ENCODE measurements at regions not wholly inside any gene's neighbourhood (a gene's known extent, or its start where the extent isn't known, plus 50 kb on each side); places are given as distances from the start of the nearest gene placed in this dataset.

GRCh38 chr9:16203729-16204573 is 651.1 kb downstream of the CCDC171 start:
- no peak for DNase-seq

GRCh38 chr9:16205455-16205854 is 652.6 kb downstream of the CCDC171 start:
- DNase-seq, result no peak

- DNase-seq, result no peak
Observed at GRCh38 chr9:16206518-16206917, 653.7 kb downstream of the CCDC171 start.

- no peak for DNase-seq
Observed at GRCh38 chr9:16207161-16207560, 654.3 kb downstream of the CCDC171 start.

- DNase-seq, result no peak
Observed at GRCh38 chr9:16210440-16210839, 657.6 kb downstream of the CCDC171 start.

DNA sequence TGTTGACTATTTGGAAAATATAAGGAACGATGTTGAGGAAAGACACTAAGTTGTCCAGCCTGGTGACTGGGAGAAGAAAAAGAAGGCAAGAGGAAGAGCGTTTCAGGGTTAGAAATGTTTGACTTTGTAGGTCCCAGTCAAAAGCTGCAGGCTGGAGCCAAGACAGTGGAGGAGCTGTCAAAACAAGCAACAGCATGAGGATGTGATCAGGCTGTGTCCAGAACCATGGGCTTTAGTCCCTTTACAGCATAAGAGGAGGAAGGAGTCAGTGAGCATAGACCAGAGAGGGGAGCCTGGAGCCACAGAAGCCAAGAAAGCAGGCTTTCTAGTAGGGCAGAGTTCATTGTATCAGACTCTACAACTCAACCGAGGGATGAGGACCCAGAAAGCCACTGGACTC is 658.5 kb downstream of the BNC2 start:
- DNase-seq, result no peak

DNA sequence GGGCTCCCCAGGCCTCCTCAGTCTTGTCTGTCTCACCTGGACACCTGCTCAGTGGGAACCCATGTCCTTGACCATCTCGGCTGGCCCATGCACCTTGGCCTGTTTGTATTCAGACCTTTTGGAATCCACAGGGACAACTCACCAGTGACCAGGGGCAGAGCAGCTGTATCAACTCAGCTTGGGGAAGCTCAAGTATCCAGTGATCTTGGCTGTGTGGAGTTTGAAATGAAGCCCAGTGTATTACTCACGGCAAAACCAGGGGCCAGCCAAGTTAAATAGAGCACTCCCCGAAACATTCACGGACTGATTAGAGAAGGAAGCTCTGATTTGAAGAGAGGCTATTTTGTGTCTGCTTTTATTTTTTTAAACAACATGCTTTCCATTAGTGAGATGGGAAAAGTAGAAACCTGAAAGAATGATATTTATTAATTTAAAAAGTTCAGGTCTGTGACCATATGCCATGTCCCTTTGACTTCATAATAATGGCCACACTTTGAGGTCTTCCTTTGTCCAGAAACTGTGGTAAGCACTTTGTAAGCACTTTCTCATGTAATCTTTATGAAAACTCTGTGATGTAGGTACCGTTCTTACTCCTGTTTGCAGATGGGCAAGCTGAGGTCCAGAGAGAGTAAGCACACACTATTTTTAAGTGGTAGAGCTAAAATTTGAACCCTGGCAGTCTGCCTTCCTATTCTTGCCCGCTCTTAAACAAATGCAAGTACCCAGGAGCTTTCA is 656.5 kb downstream of the BNC2 start:
- DNase-seq, result no peak

GRCh38 chr9:16214677-16215352 is 655.7 kb downstream of the BNC2 start:
- DNase-seq, result no peak

- no peak for DNase-seq
Observed at GRCh38 chr9:16215353-16215680, 655.2 kb downstream of the BNC2 start.

GRCh38 chr9:16217943-16218701 is 652.3 kb downstream of the BNC2 start:
- DNase-seq, result no peak

DNA sequence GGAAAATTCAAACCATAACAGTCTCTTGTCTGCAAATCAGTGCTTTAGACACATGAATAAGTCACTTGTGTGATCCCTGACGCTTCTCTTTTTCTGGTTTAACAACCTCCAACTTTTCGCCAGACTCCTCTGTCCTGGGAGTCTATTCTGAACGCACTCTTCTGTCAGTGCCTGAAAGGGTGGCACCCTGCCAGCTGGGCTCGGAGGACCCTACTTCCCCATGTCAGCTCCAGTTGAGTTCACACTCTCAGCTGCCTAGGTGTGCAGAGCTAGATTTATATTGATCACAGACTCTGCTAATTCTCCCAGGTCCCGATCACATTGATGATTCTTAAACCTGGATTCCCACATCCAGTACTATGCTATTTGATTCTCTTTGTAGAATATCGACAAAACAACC is 649.1 kb downstream of the BNC2 start:
- DNase-seq, result no peak

DNA sequence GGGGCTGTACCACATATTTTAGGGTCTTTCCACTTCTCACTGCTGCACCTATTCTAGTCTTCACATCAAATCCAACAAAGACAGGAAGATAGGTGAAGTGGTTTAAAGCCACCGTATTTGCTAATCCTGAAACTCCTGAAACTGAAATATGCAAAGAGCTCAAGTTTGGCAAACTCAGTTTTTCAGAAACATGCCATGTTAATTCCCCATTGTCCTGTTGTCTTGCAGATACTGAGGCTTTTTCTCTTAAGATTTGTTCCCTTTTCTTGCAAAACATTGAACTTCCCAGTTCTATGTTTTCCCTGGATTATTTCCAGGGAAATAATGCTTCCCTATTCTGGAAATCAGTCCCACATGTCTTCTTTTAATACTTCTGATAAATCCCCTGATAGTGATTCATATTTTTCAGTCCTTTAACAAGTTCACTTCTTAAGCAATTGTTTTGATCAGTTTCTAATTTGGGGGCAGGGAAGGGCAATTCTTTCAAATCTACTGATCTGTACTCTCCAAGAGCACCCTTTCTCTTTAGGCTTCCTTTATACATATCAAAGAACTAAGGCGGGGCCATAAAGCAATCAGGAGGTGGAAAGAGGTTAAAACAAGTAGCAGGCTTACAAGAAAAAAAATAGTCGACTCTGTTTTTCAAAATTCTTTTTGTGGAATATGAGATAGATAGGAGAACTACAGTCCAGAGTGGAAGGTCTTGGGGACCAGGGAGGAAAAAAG is 648.5 kb downstream of the BNC2 start:
- no peak for DNase-seq

GRCh38 chr9:16223074-16223871 is 647.2 kb downstream of the BNC2 start:
- no peak for DNase-seq

DNA sequence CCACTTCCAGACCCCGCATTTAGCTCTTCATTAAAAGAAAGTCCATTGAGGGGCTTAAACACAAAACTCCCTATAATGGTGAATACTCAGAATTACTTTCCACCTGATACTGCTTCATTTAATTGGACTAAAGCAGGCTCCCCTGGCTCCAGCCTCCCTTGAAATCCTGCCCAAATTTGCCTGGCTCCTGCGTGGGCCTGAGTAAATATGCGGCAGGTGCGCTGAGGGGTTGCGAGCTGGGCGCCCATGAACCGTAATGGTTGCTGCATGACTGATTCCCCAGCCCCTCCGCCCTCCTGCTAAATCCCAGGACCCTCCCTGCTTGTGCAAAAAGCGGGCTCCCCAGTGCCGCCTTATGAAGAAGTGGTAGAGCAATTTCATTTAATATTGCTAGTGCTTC is 639.7 kb downstream of the BNC2 start:
- peak in 1 of 2 experiments; percentile 41 for DNase-seq

DNA sequence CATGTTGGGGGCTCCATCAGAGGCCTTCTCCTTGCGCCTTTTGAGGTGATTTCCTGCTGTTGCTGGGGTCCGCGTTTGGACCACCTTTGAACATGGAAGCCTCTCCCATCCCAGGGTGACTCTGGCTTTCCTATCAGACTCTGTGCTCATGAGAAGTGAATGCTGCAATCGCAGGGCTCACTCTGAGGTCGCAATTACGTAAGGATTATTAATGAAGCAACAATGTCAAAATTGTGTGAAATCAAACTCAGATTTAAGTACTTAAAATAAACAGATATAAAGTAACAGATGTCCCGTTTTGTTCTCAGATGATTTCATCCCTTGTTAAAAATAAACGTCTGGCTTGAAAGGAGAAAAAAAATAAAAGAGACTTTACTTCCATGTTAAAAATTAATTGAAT is 634.2 kb downstream of the BNC2 start:
- no peak for DNase-seq

DNA sequence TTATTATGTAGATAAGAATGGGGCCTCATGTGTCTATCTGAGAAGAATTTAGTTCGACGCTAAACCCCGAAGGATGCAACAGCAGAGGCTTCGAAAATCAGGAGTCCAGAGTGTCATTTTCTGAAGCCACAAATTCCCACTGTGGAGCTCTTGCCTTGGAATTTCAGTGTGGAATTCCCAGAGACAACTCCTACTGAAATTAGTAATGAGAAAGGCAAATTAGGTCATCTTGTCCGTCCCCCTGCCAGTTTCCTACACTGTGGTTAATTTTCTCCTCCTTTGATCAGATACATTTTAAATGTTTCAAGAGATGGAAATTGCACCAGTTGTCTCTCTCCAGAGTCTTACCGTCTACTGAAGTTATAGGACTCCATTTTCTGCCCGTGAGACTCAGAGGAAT is 633.6 kb downstream of the BNC2 start:
- no peak for DNase-seq

GRCh38 chr9:16238623-16239138 is 631.8 kb downstream of the BNC2 start:
- DNase-seq, result no peak

DNA sequence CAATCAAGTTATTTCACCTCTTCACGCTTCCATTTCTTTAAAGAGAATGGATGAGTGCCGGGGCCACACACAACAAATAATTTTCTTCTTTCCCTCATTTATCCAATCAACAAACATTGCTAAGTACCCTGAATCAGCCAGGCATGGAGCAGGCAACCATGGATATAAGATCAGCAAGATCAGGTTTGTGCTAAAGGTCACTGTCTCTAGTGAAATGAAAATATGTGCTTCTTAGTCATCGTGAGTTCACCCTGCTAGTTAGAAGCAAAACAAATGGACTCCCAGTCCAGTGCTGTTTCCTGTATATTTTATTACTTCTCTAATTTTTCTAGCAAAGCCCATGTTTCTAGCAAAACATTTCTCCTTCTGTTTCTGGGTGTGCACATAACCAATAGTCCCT is 629.2 kb downstream of the BNC2 start:
- DNase-seq, result no peak

GRCh38 chr9:16243798-16244197 is 626.7 kb downstream of the BNC2 start:
- no peak for DNase-seq

DNA sequence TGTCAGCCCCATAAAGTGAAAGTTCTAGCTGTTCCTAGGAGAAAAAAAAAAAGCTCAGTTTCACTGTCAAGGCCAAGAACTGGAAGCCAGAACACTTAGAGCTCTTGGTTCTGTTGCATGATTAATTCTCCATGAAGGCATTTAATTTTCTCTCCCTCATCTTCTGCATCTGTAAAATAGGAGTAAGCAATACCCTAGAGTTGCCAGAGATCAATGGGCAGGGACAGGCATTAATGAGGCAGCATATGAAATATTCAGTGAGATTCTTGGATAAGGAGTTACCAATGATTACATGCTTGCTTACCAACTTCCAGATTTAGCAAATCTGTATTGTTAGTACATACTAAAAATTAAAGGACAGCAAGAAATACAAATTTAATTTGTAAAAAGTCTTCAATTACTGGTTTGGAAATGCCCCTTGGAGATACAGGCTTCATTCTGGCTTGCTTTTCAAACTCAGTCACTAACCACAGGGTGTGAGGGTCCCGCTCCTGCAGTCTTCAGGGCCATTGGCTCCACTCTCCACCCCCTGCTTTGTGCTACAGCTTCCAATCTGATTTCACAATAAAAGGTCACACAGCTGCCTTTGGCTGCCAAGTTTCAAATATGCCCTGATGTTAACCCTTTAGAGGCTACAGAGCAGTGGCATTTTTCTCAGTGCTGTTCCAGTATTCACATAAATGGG is 624.6 kb downstream of the BNC2 start:
- no peak for DNase-seq

GRCh38 chr9:16246785-16247184 is 623.7 kb downstream of the BNC2 start:
- DNase-seq, result no peak

Measured in NCI-H2081 (cell line).